ENCODE measurements at regions not wholly inside any gene's neighbourhood (a gene's known extent, or its start where the extent isn't known, plus 50 kb on each side); places are given as distances from the start of the nearest gene placed in this dataset.

GRCh38 chr17:62912363-62912762 lies 53.7 kb upstream of the TANC2 start:
- no peak for TF ChIP-seq CTCF (IDR thresholded peaks at IDR 0.05; ENCODE audit: low read depth, low read length)
- TF ChIP-seq EZH2phosphoT487 (IDR thresholded peaks at IDR 0.05; ENCODE audit: low read depth) = no peak
